ENCODE measurements at regions not wholly inside any gene's neighbourhood (a gene's known extent, or its start where the extent isn't known, plus 50 kb on each side); places are given as distances from the start of the nearest gene placed in this dataset.

GRCh38 chr14:100979079-100979478, 75.6 kb upstream of the RTL1 start:
- no peak for DNase-seq (ENCODE audit: low spot score)
- TF ChIP-seq CTCF (IDR thresholded peaks at IDR 0.05; ENCODE audit: extremely low read depth, missing control alignments), result no peak

- TF ChIP-seq CTCF (IDR thresholded peaks at IDR 0.05; ENCODE audit: extremely low read depth, missing control alignments), result no peak
- DNase-seq (ENCODE audit: low spot score), result no peak
Measured at GRCh38 chr14:100979780-100980179, 76.3 kb upstream of the RTL1 start.

GRCh38 chr14:100980823-100981222, 77.3 kb upstream of the RTL1 start:
- no peak for DNase-seq (ENCODE audit: low spot score)
- no peak for TF ChIP-seq CTCF (IDR thresholded peaks at IDR 0.05; ENCODE audit: extremely low read depth, missing control alignments)

- no peak for DNase-seq (ENCODE audit: low spot score)
- TF ChIP-seq CTCF (IDR thresholded peaks at IDR 0.05; ENCODE audit: extremely low read depth, missing control alignments), result no peak
Measured at GRCh38 chr14:100981809-100982208, 78.3 kb upstream of the RTL1 start.

- no peak for TF ChIP-seq CTCF (IDR thresholded peaks at IDR 0.05; ENCODE audit: extremely low read depth, missing control alignments)
- no peak for DNase-seq (ENCODE audit: low spot score)
Measured at GRCh38 chr14:100982353-100982752, 78.8 kb upstream of the RTL1 start.

GRCh38 chr14:100982762-100983161, 79.2 kb upstream of the RTL1 start:
- no peak for TF ChIP-seq CTCF (IDR thresholded peaks at IDR 0.05; ENCODE audit: extremely low read depth, missing control alignments)

GRCh38 chr14:100983710-100984109, 80.2 kb upstream of the RTL1 start:
- DNase-seq (ENCODE audit: low spot score), result no peak
- no peak for TF ChIP-seq CTCF (IDR thresholded peaks at IDR 0.05; ENCODE audit: extremely low read depth, missing control alignments)

More at GRCh38 chr14:100982762-100983161, 79.2 kb upstream of the RTL1 start:
- DNase-seq (ENCODE audit: low spot score), result no peak

Data from GM20000 (cell line).